A673 (cell line): ENCODE measurements at regions not wholly inside any gene's neighbourhood (a gene's known extent, or its start where the extent isn't known, plus 50 kb on each side); places are given as distances from the start of the nearest gene placed in this dataset.
A peak's percentile ranks its signal among the peaks of the same experiment; 100 is the strongest.

Source experiments
- BruUV-seq: library from RNA; stranded (reverse); fragments of 400-500 nt; replicated peaks from 2 replicates; lab custom pipeline; 2021; lab: Mats Ljungman, UMichigan
- CTCF ChIA-PET: fragments of 300-600 bp; sonication (Branson Sonifier 250); formaldehyde crosslinking; loops from one replicate; lab custom pipeline; 2022; ENCODE audit warnings: antibody characterized with exemption; lab: Charles Lee
- POLR2A ChIA-PET: fragments of 300-600 bp; sonication (Branson Sonifier 250); formaldehyde crosslinking; loops from one replicate; lab custom pipeline; 2022; ENCODE audit warnings: antibody characterized with exemption; ENCODE audit not compliant: low non-redundant PET; lab: Charles Lee
- DNase-seq: peaks from one replicate; pipeline ENCODE4 v3.0.0-alpha.2; 2015; ENCODE audit warnings: low spot score
- H3K27ac ChIP-seq: fragments of 200-600 bp; sonication (generic); 2 replicates; pipeline ENCODE4 v1.5.1; 2016; ENCODE audit warnings: mixed run types, low read depth, mild to moderate bottlenecking, mixed read lengths, antibody characterized with exemption, low read length; ENCODE audit not compliant: poor library complexity, severe bottlenecking
- H3K27me3 ChIP-seq: fragments of 200-600 bp; sonication (generic); replicated peaks from 2 replicates; pipeline ENCODE4 v1.6.1; 2017; ENCODE audit warnings: mixed run types, low read depth, mild to moderate bottlenecking, mixed read lengths, antibody characterized with exemption, low read length; ENCODE audit not compliant: insufficient read depth, poor library complexity
- H3K36me3 ChIP-seq: fragments of 200-600 bp; sonication (generic); 2 replicates; pipeline ENCODE4 v1.6.1; 2016; ENCODE audit warnings: mixed run types, mild to moderate bottlenecking, mixed read lengths, antibody characterized with exemption, low read length; ENCODE audit not compliant: insufficient read depth, poor library complexity, severe bottlenecking
- H3K4me1 ChIP-seq: fragments of 200-600 bp; sonication (generic); 2 replicates; pipeline ENCODE4 v1.6.1; 2017; ENCODE audit warnings: mixed run types, mild to moderate bottlenecking, mixed read lengths, antibody characterized with exemption, low read length; ENCODE audit not compliant: insufficient read depth, poor library complexity, severe bottlenecking
- H3K4me3 ChIP-seq: fragments of 200-600 bp; sonication (generic); 2 replicates; pipeline ENCODE4 v1.5.1; 2016; ENCODE audit warnings: low read depth, mixed run types, mild to moderate bottlenecking, mixed read lengths, low read length; ENCODE audit not compliant: poor library complexity, severe bottlenecking
- H3K9me3 ChIP-seq: fragments of 200-600 bp; sonication (generic); 2 replicates; pipeline ENCODE4 v1.6.1; 2016; ENCODE audit warnings: mixed run types, low read depth, mild to moderate bottlenecking, mixed read lengths, antibody characterized with exemption, low read length; ENCODE audit not compliant: poor library complexity, severe bottlenecking
- CTCF ChIP-seq: fragments of 300-800, 200-600 bp; sonication (generic); conservative IDR thresholded peaks from 2 replicates; pipeline ENCODE4 v1.5.1; 2017; ENCODE audit warnings: low read depth, mild to moderate bottlenecking, antibody characterized with exemption, low read length, moderate library complexity, mixed read lengths
- EZH2 ChIP-seq: fragments of 200-600 bp; sonication (generic); IDR thresholded peaks from 2 replicates; pipeline ENCODE4 v1.6.1; 2017; ENCODE audit warnings: borderline replicate concordance, low read depth, mild to moderate bottlenecking, mixed read lengths, antibody characterized with exemption, low read length; ENCODE audit not compliant: poor library complexity, severe bottlenecking
- intact Hi-C: fragments of 100-400 bp; cut with micrococcal nuclease; formaldehyde crosslinking; loops from one replicate; pipeline ENCODE4 v1.10.0; 2022; ENCODE audit not compliant: unreplicated experiment

DNA sequence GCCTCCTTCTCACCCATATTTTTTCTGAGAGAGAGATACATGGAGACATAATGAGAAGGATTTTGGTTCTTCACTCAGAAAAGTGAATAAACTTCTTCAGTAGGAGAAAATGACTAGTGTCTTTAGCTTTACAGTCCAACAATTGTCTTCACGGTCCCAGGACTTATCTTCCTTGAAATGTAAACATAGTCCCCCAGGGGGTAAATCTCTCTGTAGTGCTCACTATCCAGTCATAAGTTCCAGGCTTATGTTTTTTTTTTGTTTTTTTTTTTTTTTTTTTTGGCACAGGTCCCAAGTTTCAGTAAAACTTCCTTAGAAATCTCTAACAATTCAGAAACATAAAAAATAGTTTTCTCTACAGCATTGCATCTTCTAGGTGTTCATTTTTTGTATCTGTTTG lies 890.2 kb upstream of the B3GALT2 start:
- ChIA-PET CTCF (no interaction called here), POLR2A (no interaction called here)
- no TSS peak for BruUV-seq
- no peak overlapping the region for H3K27ac ChIP-seq
- H3K4me1 ChIP-seq: no peaks in the 10 kb centered on the region
- H3K36me3 ChIP-seq: no peaks in the 10 kb centered on the region
- TF ChIP-seq CTCF: no peak
- no peak for TF ChIP-seq EZH2
- intact Hi-C loops: no loop called here
- no peaks in the 10 kb centered on the region for H3K9me3 ChIP-seq
- peak; percentile 55 for DNase-seq
- H3K4me3 ChIP-seq: no peak overlapping the region
- H3K27me3 ChIP-seq: no peaks in the 10 kb centered on the region

DNA sequence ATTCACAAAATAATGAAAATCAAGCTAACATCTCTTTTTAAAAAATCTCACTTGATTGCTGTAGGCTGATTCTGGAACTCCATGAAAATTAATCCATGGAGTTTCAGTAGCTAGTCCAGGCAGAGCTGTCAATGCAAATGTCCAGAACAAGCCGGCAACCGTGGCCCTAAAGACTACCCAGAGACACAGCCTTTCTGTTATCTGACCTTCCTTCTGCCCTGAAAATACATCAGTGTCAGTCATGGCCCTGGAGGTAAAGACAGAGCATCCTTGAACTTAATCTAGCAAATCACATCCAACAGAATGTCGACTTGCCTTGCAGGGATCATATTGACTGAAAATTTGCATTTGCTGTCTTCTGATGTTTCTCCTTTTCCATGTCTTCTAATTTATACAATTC lies 887.4 kb upstream of the B3GALT2 start:
- CTCF ChIA-PET: no interaction called here
- H3K27ac ChIP-seq: no peak overlapping the region
- POLR2A ChIA-PET: no interaction called here

DNA sequence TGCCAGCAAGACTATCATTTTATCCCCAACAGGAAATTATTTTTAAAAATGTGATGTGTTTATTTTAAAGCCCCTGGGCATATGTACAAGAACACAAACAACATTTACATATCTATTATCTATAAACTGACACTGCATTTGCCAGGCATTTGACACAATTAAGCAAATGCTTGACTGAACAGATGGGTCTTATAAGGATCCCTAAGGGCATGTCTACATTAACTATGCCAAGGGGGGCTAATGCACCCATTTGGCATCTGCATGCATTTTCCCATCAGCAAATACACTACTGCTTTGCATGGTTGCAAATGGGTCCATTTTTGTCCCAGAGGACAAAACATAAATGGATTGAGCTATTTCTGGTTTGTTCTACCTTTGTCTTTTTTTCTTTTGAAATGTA lies 884.8 kb upstream of the B3GALT2 start:
- no TSS peak for BruUV-seq
- CTCF ChIA-PET: no interaction called here

More for the DNA sequence above, 887.4 kb upstream of the B3GALT2 start:
- no peak for TF ChIP-seq EZH2
- TF ChIP-seq CTCF: no peak
- BruUV-seq: no TSS peak
- H3K36me3 ChIP-seq: no peaks in the 10 kb centered on the region
- intact Hi-C loops: no loop called here
- DNase-seq: no peak
- no peaks in the 10 kb centered on the region for H3K4me1 ChIP-seq
- no peak overlapping the region for H3K4me3 ChIP-seq
- H3K27me3 ChIP-seq: no peaks in the 10 kb centered on the region
- H3K9me3 ChIP-seq: no peaks in the 10 kb centered on the region

More for the DNA sequence above, 884.8 kb upstream of the B3GALT2 start:
- Histone ChIP-seq H3K4me3 (no peak overlapping the region), H3K27ac (no peak overlapping the region), H3K36me3 (no peaks in the 10 kb centered on the region), H3K4me1 (no peaks in the 10 kb centered on the region), H3K9me3 (no peaks in the 10 kb centered on the region), H3K27me3 (no peaks in the 10 kb centered on the region)
- intact Hi-C loops: no loop called here
- DNase-seq: no peak
- TF ChIP-seq CTCF (no peak), EZH2 (no peak)
- POLR2A ChIA-PET: no interaction called here
